ENCODE measurements at regions not wholly inside any gene's neighbourhood (a gene's known extent, or its start where the extent isn't known, plus 50 kb on each side); places are given as distances from the start of the nearest gene placed in this dataset.
A peak's percentile ranks its signal among the peaks of the same experiment; 100 is the strongest.
"Not testable (repeated sequence)": the region's sequence is repeated elsewhere in the genome, so short reads cannot be mapped to it uniquely, and the experiment has no call there.

DNA sequence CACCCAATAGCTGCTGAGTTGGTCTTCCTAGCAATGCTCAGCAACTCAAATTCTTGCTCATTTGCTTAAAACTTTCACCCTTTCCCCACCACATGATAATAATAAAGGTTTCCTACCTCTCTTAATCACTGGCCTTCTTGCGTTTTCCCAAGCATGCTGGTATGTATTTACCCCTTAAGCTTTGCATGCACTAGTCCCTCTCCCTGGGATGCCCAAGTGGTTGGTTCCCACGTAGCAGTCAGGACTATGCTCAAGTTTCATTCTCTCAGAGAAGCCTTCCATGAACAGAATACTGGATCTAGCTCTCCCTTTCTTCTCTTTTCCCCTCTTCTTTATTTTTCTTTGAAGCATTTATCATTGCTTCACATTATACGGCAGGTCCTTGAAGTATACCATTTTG is 108.8 kb downstream of the KBTBD8 start:
- ATAC-seq (no peak), DNase-seq (no peak)
- H3K4me3 Mint-ChIP-seq, result no peak overlapping the region
- H3K36me3 Mint-ChIP-seq (ENCODE audit: low read depth), result no peaks in the 10 kb centered on the region
- H3K27me3 Mint-ChIP-seq, result peaks cover 7% of the 10 kb centered on the region
- no peak overlapping the region for H3K27ac Mint-ChIP-seq
- no peaks in the 10 kb centered on the region for H3K9me3 ChIP-seq (ENCODE audit: control insufficient read depth, low read length, poor library complexity, severe bottlenecking)
- no peaks in the 10 kb centered on the region for H3K4me1 Mint-ChIP-seq

DNA sequence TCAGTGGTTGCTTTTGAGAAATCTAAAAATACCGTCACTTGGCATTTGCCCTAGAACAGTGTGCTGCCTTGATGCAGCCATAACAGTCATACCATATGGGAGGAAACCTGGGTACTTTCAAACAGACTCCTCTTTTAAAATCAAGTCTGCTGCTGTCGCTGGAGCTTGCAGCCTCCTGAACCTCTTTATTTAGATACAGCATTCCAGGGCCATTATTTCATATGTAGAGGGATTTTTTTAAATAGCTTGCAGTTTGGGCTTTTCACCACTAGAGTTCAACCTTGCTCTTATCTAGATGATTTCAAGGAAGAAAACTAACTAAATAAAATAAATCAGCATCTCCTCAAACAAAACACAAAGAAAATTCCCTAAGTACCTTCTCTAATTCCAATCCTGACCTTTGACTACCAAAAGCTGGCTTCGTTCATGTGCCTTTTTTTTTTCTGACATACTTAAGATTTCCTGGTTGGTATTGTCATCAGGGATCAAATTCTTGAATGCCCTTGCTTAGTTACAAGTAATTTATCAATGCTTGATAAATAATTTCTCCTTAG is 111.6 kb downstream of the KBTBD8 start:
- no peaks in the 10 kb centered on the region for H3K9me3 ChIP-seq (ENCODE audit: control insufficient read depth, low read length, poor library complexity, severe bottlenecking)
- Mint-ChIP-seq H3K4me3 (no peak overlapping the region), H3K36me3 (ENCODE audit: low read depth) (no peaks in the 10 kb centered on the region), H3K27me3 (peaks cover 16% of the 10 kb centered on the region), H3K4me1 (peaks cover 2% of the 10 kb centered on the region), H3K27ac (no peak overlapping the region)
- no peak for DNase-seq
- ATAC-seq, result no peak

DNA sequence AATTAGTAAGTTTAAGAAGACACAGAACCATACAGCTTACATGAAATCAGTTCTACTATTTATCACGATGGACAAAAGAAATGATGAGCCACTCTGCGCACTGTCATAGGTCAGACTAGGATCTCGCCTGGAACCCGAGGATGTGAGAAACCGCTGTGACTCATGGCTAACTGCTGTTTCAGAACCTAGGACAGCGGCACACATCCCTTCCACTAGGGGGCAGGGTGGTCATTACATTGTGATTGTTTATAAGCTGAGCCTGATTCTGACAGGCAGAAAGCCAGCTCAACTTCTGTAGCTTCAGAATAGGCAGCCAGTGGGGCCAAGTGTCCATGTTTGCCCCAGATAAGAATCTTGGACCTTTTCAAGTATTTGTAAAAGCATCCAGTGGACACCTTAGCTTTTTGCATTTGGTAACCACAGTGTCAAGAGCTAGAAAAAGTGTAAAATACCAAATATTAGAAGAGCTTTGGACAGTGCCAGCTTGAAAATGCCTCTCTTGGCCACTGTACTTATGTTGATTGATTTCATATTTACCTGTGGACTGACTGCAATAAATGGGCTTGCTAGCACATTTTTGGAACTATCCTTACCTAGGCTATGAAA is 115.8 kb downstream of the KBTBD8 start:
- peak; percentile 27 to 63 (median 36) for DNase-seq
- peak; percentile 88 for ATAC-seq
- no peaks in the 10 kb centered on the region for H3K9me3 ChIP-seq (ENCODE audit: control insufficient read depth, low read length, poor library complexity, severe bottlenecking)
- Mint-ChIP-seq H3K4me3 (no peak overlapping the region), H3K27ac (no peak overlapping the region), H3K36me3 (ENCODE audit: low read depth) (no peaks in the 10 kb centered on the region), H3K4me1 (peaks cover 2% of the 10 kb centered on the region), H3K27me3 (peaks cover 44% of the 10 kb centered on the region)

DNA sequence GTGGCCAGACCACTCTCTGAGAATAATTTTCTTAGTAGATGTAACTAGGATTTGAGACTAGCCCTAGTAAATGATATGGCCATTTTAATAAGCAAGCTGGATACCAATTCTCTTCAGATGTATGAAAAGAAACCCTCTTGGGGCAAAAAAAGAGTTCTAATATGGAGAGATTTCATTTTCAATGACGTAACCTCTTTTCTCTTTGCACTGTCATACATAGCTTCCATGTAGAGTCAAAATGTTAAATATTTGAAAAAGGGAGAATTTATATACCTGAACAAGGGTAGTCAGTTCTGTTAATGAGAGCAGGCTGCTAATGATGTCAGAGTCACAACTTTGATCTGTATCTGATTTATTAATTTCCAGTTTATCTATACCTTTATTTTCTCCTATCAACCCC is 120.0 kb downstream of the KBTBD8 start:
- Mint-ChIP-seq H3K4me1 (peaks cover 2% of the 10 kb centered on the region), H3K27me3 (peaks cover 55% of the 10 kb centered on the region), H3K27ac (no peak overlapping the region), H3K4me3 (no peak overlapping the region), H3K36me3 (ENCODE audit: low read depth) (no peaks in the 10 kb centered on the region)
- no peak for ATAC-seq
- DNase-seq, result no peak
- H3K9me3 ChIP-seq (ENCODE audit: control insufficient read depth, low read length, poor library complexity, severe bottlenecking), result no peaks in the 10 kb centered on the region

DNA sequence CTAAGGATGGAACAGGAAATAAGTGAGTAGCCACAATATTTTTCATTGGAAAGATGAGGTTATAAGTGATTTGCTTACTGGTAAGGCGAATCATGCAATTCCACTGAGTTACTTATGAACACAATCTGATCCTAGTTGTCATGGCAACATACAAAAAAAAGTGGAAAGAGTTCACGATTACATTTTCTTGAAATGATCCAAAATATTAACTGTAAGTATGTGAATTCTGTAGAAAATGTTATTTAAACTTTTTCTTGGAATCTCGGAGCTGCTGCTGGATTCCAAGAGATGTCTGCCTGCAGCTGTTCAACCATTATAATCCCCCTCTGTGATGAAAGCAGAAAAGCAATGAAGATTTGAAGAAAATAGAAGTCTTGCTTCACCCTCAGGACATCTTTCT is 120.5 kb downstream of the KBTBD8 start:
- Mint-ChIP-seq H3K4me1 (peaks cover 2% of the 10 kb centered on the region), H3K4me3 (no peak overlapping the region), H3K27me3 (peaks cover 51% of the 10 kb centered on the region), H3K27ac (no peak overlapping the region), H3K36me3 (ENCODE audit: low read depth) (no peaks in the 10 kb centered on the region)
- H3K9me3 ChIP-seq (ENCODE audit: control insufficient read depth, low read length, poor library complexity, severe bottlenecking), result no peaks in the 10 kb centered on the region
- DNase-seq (no peak), ATAC-seq (no peak)

DNA sequence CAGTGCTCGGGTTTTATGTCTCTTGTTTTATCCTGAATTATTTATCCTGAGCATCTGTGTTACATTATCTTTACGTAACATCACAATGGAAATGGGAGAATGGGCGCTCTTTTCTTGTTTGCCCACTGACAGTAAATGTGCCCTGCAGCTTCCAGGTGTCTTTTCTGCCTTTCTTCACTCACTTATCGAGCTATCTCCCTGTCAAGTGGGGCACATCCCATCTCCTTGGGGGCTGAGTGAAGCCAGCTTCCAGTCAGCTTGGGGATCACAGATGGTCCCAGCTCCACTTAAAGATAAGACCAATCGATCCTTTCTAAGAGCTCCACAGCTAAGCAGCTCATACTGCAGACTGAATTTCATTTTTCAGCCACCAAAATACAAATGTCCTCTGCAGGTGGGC is 125.8 kb downstream of the KBTBD8 start:
- no peak for DNase-seq
- no peaks in the 10 kb centered on the region for H3K36me3 Mint-ChIP-seq (ENCODE audit: low read depth)
- H3K4me3 Mint-ChIP-seq, result no peak overlapping the region
- H3K27ac Mint-ChIP-seq, result no peak overlapping the region
- peaks cover 35% of the 10 kb centered on the region for H3K27me3 Mint-ChIP-seq
- H3K9me3 ChIP-seq (ENCODE audit: control insufficient read depth, low read length, poor library complexity, severe bottlenecking), result no peaks in the 10 kb centered on the region
- no peak for ATAC-seq
- no peaks in the 10 kb centered on the region for H3K4me1 Mint-ChIP-seq

DNA sequence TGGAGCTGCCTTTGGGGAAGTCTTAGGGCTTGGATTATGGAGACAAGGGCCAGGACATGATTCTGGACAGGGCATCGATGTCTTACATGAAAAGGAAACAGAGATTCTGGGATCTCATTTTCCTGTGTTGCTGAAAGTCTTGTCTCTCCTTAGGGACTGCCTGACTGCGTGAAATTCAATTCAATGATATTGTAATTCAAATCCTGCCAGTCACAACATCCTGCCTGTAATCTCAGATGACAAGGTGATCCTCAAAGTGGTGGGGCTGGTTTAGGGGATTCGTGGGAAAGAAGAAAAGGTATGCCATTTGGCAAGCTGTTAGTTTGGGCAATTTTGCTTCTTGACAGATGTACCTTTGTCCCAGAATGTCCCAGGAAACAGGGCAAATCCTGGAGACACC is 129.1 kb downstream of the KBTBD8 start:
- H3K4me1 Mint-ChIP-seq, result no peaks in the 10 kb centered on the region
- H3K4me3 Mint-ChIP-seq, result no peak overlapping the region
- no peaks in the 10 kb centered on the region for H3K36me3 Mint-ChIP-seq (ENCODE audit: low read depth)

DNA sequence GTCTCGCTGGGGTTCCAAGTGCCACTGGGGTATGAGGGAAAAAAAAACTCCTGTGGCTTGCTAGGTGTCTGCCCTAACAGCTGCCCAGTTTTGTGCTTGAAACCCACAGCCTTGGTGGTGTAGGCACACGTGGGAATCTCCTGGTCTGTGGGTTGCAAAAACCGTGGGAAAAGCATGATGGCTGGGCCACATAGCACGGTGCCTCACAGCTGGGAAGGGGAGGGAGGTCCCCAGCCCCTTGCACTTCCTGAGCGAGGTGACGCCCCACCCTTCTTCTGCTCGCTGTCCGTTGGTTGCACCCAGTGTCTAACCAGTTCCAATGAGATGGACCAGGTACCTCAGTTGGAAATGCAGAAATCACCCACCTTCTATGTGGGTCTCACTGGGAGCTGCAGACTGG is 144.3 kb downstream of the KBTBD8 start:
- H3K27ac Mint-ChIP-seq, result no peak overlapping the region
- ATAC-seq (no peak), DNase-seq (no peak)
- no peaks in the 10 kb centered on the region for H3K36me3 Mint-ChIP-seq (ENCODE audit: low read depth)
- H3K4me3 Mint-ChIP-seq, result no peak overlapping the region
- H3K4me1 Mint-ChIP-seq, result no peaks in the 10 kb centered on the region
- no peaks in the 10 kb centered on the region for H3K9me3 ChIP-seq (ENCODE audit: control insufficient read depth, low read length, poor library complexity, severe bottlenecking)
- H3K27me3 Mint-ChIP-seq, result no peaks in the 10 kb centered on the region

More for the DNA sequence above, 129.1 kb downstream of the KBTBD8 start:
- no peak for DNase-seq
- Mint-ChIP-seq H3K27me3 (peaks cover 23% of the 10 kb centered on the region), H3K27ac (no peak overlapping the region)
- no peak for ATAC-seq
- no peaks in the 10 kb centered on the region for H3K9me3 ChIP-seq (ENCODE audit: control insufficient read depth, low read length, poor library complexity, severe bottlenecking)

DNA sequence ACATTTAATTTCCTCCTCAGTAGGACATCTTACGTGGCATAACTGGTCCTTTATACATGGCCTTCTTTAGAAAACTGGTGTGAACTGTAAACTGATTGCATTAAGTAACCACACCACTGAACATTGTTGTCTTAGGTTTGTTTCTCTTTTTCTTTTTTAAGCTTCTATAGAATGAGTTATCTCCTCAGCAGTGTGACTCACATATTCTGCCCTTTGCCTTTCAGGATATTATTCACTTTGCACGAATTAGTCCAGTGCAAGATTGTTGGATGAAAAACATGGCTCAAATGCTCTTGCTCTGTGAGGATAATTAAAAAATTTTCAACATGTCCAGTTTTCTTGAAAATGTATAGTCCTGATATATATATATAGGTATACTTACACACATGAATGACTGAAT is 147.6 kb downstream of the KBTBD8 start:
- ATAC-seq, result no peak
- no peaks in the 10 kb centered on the region for H3K36me3 Mint-ChIP-seq (ENCODE audit: low read depth)
- no peak for DNase-seq
- no peak overlapping the region for H3K4me3 Mint-ChIP-seq
- H3K9me3 ChIP-seq (ENCODE audit: control insufficient read depth, low read length, poor library complexity, severe bottlenecking), result no peaks in the 10 kb centered on the region
- H3K4me1 Mint-ChIP-seq, result no peaks in the 10 kb centered on the region
- H3K27me3 Mint-ChIP-seq, result no peaks in the 10 kb centered on the region
- H3K27ac Mint-ChIP-seq, result no peak overlapping the region

DNA sequence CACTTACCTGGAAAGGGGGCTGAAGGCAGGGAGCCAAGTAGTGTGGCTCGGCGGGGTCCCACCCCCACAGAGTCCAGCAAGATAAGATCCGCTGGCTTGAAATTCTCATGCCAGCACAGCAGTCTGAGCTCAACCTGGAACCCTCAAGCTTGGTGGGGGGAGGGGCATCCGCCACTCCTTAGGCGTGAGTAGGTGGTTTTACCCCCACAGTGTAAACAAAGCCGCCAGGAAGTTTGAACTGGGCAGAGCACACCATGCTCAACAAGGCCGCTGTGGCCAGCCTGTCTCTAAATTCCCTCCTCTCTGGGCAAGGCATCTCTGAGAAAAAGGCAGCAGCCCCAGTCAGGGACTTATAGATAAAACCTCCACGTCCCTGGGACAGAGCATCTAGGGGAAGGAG is 156.3 kb downstream of the KBTBD8 start:
- Mint-ChIP-seq H3K36me3 (ENCODE audit: low read depth) (no peaks in the 10 kb centered on the region), H3K4me1 (no peaks in the 10 kb centered on the region), H3K27ac (no peak overlapping the region), H3K27me3 (no peaks in the 10 kb centered on the region), H3K4me3 (no peak overlapping the region)
- DNase-seq (no peak), ATAC-seq (no peak)
- H3K9me3 ChIP-seq (ENCODE audit: control insufficient read depth, low read length, poor library complexity, severe bottlenecking), result no peaks in the 10 kb centered on the region

DNA sequence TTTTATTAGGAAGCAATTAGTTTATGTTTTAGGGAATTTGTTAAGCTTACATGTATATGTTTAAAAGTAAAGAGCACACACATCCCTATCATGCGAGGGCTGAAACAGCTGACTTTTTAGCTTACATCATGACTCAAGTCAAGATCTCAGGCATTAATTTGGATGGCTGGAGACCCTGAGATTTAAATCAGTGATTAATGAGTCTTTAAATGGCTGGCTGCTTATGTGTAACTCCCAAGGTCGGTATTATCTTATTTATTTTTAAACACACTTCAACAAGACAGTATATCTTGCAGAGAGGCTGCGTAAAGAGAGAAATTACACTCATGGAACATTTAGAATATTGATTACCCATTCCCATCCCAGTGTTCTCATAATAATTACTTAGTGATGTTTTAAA is 169.4 kb downstream of the KBTBD8 start:
- no peak for DNase-seq
- H3K27ac Mint-ChIP-seq, result no peak overlapping the region
- no peaks in the 10 kb centered on the region for H3K27me3 Mint-ChIP-seq
- H3K36me3 Mint-ChIP-seq (ENCODE audit: low read depth), result no peaks in the 10 kb centered on the region
- ATAC-seq, result no peak
- H3K4me3 Mint-ChIP-seq, result no peak overlapping the region
- no peaks in the 10 kb centered on the region for H3K9me3 ChIP-seq (ENCODE audit: control insufficient read depth, low read length, poor library complexity, severe bottlenecking)
- no peaks in the 10 kb centered on the region for H3K4me1 Mint-ChIP-seq

DNA sequence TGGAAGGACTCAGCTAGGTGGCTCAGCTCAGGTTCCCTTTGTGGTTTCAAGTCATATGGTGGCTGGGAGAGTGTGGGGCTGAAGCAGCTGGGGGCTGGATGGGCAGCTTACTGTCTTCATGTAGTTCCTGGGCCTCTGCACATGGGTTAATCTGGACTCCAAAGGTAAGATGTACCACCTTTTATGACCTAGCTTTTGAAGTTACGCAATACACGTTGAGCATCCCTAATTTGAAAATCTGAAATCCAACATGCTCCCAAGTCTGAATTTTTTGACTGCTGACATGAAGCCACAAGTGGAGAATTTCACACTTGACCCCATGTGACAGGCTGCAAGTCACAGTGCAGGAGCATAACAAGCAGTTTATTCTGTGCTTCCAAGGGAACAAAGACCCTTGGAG is 173.7 kb downstream of the KBTBD8 start:
- no peaks in the 10 kb centered on the region for H3K9me3 ChIP-seq (ENCODE audit: control insufficient read depth, low read length, poor library complexity, severe bottlenecking)
- no peak for ATAC-seq
- DNase-seq, result no peak
- Mint-ChIP-seq H3K27me3 (no peaks in the 10 kb centered on the region), H3K27ac (no peak overlapping the region), H3K36me3 (ENCODE audit: low read depth) (no peaks in the 10 kb centered on the region), H3K4me1 (no peaks in the 10 kb centered on the region), H3K4me3 (no peak overlapping the region)

DNA sequence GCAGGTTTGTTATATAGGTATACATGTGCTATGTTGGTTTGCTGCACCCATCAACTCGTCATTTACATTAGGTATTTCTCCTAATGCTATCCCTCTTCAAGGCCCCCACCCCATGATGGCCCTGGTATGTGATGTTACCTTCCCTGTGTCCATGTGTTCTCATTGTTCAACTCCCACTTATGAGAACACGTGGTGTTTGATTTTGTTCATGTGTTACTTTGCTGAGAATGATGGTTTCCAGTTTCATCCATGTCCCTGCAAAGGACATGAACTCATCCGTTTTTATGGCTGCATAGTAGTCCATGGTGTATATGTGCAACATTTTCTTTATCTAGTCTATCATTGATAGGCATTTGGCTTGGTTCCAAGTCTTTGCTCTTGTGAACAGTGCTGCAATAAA is 175.0 kb downstream of the KBTBD8 start:
- ATAC-seq; H3K36me3 Mint-ChIP-seq (ENCODE audit: low read depth); DNase-seq; H3K27ac Mint-ChIP-seq; H3K4me3 Mint-ChIP-seq; H3K27me3 Mint-ChIP-seq; H3K9me3 ChIP-seq (ENCODE audit: control insufficient read depth, low read length, poor library complexity, severe bottlenecking); H3K4me1 Mint-ChIP-seq: not testable (repeated sequence)

DNA sequence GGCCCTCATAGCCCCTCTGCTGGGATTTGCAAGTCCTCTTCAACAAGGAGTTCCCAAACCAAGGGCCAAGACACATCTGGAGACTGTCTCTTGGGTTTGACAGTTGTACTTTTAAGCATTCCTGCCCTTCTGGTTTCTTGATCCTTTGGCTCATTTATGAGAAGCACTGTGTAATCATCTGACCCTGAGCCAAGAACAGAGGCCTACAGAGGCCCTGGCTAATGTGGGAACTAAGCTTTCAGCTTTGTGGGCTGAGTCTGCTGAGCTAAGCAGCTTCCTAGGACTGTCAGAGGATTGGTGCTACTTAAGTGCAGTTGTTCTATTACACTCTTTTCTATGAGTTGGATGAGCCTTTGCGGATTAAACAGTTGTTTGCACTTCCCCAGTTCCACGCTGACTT is 178.3 kb downstream of the KBTBD8 start:
- Mint-ChIP-seq H3K27me3 (no peaks in the 10 kb centered on the region), H3K4me3 (no peak overlapping the region), H3K36me3 (ENCODE audit: low read depth) (no peaks in the 10 kb centered on the region), H3K27ac (no peak overlapping the region), H3K4me1 (no peaks in the 10 kb centered on the region)
- no peak for DNase-seq
- no peaks in the 10 kb centered on the region for H3K9me3 ChIP-seq (ENCODE audit: control insufficient read depth, low read length, poor library complexity, severe bottlenecking)
- no peak for ATAC-seq
